SH-SY5Y (cell line): ENCODE measurements at regions not wholly inside any gene's neighbourhood (a gene's known extent, or its start where the extent isn't known, plus 50 kb on each side); places are given as distances from the start of the nearest gene placed in this dataset.

ENCODE experiments used
- GATA2 ChIP-seq: IDR thresholded peaks from 2 replicates; pipeline ENCODE4 v1.6.1; 2011; ENCODE audit warnings: mild to moderate bottlenecking, low read depth, low read length
- GATA3 ChIP-seq: IDR thresholded peaks from 2 replicates; pipeline ENCODE4 v1.6.1; 2011; ENCODE audit warnings: low read depth, mild to moderate bottlenecking, low read length, moderate library complexity

DNA sequence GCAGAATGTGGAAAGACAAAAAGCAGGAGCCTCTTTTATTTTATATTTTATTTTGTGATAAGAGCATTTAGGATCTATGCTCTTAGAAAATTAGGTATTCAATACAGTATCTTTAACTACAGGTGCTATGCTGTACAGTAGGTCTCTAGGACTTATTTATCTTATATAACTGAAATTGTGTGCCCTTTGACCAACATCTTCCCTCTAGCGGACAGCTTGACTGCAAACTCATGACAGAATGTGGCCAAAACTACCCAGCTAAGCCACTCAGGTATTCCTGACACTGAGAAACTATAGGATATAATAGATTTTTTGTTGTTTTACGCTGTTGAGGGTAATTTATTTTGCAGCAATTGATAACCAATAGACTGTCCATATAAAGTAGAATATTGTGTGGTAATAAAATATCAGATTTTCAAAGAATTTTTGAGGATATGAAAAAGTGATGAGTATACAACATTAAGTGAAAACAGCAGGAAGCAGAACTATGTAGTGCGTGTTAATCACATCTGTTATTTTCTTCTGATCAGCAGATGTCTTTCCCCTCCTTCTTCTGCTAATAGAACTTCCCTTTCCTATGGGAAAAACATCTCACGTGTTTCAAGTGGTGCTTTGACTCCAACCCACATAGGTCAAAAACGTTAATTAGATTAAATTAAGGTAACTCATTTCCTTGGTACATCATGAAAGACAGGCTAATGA, 69.9 kb upstream of the SELENOP start:
- TF ChIP-seq GATA3 (no peak), GATA2 (no peak)

DNA sequence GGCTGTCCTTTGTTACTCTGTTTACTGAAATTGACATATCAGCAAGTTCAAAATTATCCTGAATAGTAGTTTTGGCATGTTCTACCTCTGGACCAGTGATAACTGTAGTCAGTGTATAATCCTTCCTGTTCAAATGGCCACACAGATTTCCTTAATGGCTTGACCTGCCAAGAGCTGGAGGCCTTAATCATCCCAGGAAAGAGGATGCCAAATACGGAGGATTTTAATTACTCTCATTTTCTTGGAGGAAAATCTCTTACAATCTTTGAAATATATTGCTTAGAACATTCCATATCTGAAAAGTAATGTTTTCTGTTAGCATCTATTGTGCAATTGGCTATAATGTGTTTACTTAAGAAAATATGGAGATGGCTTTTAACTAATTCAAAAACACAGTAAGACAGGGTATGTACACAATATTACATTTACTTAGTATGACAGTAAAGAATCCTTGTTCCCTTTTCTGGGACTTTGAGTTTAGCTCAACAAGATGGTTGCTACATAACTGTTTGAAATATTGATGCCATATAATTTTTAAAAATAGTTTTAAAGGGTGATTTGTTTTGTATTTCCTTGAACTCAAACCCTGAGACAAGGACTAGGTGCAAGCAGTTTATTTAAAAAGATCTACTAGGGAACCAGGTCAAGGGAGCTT, 68.9 kb upstream of the SELENOP start:
- no peak for TF ChIP-seq GATA2
- TF ChIP-seq GATA3: no peak

DNA sequence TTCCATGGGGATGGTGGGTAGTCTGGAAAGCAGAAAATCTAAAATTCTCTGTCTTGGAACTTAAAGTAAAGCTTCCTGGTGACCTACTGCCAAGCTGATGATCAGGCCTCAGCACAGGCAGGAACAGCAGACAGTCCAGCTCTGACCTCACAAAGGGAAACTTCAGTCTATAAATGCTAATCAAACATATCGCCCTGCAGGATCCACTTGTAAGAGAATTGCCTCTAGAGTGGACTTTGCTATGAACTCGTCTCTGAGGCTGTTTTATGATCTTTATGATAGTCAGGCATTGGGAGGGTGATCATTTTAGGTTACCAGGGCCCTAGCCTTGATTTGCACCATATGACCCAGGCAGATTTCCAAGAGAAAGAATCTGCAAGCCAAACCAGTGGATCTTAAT, 67.6 kb upstream of the SELENOP start:
- TF ChIP-seq GATA3: no peak
- TF ChIP-seq GATA2: no peak

DNA sequence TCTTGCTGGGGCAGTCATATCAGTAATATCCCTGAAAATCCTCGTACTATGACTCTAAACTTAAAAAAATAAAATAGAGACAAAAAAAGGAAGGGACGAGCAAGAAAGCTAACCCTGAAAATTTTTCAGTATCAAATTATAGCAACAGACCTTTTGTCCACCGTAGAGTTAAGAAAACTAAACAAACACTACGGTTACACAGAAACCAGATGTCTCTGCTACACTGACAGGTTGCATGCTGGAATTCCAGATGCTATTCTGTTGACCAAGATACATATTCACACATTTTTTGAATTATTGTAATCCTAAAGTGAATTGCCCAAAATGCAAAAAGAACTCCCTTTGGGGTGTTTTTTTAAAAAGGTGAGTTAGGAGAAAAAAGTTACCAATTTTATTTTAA, 66.9 kb upstream of the SELENOP start:
- no peak for TF ChIP-seq GATA3
- no peak for TF ChIP-seq GATA2

DNA sequence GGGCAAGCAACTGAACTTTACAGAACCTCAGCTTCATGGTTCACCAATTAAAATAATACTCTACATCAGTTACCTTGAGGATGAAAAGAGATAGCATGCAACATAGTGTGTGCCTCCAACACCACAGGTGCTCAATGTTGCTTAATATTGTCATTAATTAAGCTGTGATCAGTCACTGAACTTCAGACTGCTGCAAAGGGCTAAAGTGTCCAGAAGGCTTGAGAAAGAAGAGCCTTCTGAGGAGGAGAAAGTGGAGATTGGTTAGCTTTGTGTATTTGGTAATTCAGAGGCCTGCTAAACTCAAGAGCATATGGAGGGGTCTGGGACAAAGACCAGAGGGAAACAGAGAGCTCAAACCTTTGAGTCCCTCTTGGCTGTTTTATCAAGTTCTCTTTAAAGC, 66.3 kb upstream of the SELENOP start:
- TF ChIP-seq GATA3 (no peak), GATA2 (no peak)

DNA sequence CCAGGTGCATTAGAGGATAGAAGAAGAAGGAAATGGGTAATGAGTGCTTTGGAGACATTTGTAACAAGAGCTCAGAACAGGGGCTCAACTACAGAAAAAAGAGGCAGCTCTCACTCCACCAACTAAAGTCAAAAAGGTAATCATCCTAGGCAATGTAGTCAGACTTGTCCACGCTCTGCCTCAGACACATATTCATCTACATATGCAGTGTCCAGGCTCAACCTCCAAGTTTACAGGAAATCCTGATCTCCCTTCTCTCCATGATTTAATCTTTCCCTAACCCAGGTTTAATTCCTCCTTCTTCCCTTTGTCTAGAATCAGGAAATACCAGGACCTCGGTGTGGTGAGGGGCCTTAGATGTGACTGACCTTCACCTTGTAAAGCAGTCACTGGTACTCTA, 65.7 kb upstream of the SELENOP start:
- TF ChIP-seq GATA2: no peak
- no peak for TF ChIP-seq GATA3

DNA sequence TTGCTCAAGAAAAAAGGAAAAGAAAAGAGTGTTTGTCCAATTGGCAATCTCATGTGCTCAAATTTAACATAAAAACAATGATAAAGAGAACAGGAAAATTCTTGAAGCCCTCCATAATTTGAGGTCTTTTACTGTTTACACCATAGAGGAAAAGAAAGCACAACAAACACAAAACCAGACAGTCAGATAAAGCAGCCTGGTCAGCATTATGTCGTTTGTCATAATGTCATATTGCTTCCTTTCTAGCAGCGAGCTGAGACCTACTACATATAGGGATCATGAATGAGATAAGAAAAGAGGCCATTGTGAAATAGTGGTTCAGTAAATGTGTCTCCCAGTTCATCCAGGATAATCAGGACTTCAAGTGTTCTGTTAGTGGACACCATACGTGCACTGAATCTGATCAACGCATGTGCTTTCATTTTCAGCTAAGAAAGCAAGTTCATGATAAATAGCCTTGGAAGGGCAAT, 64.7 kb upstream of the SELENOP start:
- no peak for TF ChIP-seq GATA2
- no peak for TF ChIP-seq GATA3

DNA sequence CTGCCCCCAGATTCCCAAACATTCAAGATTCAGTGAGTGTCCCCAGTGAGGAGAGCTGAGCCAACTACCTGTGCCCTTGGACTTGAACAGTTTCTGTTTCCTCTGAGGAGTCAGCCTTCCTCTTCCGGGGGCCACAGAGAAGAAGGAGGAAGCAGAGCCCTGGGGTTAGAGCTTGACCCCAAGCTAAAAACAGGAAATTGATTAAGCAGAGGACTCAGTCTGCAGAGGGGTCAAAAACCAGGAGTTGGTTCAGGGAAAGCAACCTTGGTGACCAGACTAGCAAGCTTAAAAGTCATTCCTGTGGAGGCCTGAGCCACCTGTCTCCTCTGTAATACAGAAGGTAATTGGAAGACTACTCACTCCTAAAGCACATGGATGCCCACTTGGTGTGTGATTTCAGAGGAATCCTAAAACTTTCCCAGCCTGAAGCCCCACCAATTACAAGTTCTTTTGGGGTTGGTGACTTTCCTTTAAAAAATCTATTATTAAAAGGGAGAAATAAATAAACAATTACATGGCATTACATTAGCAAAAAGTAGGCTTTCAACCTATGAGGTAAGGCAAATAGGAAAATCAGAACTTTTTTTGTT, 64.2 kb upstream of the SELENOP start:
- TF ChIP-seq GATA3: no peak
- TF ChIP-seq GATA2: no peak

DNA sequence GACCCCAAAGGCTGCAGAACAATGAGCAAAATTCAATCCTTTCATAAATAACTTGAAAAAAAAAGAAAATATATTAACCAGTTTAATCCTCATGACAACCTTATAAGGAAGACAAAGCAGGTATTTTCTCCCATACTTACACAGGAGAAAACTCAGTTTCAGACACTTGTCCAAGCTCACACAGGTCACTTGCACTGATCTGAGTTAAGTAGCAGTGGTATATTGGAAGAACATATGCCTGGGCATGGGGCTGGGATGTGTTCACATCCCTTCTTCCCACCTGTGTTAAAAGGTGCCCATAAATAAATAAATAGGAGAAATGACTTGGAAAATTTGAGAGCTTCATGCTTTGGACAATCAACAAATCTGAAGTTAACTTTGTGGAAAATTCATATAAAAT, 63.5 kb upstream of the SELENOP start:
- no peak for TF ChIP-seq GATA3
- no peak for TF ChIP-seq GATA2

DNA sequence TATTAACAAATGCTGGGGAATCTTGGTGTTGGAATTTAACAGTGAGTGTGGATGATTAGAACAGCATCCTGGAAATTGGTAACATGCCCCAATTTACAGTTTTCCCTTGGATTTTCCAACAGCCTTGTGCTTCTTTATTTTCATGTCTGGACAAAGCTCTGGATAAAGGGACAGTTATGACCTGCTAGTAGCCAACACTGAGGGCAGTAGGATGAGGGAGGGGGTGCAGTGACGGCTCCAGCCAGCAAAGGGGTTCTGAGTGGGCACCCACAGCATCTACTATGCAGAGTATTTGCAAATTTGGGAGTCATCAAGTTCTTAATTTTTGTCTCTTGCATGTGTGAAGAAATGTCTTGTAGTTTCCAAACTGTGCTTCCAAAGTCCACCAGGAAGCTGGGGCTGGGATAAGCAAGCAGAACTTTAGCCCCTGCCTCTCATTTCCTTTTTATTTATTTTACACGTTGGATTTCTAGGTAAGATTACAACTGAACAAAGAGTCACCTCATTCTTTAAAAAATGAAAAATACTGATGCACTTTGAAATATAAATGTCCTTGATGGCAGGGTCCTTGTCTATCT, 63.0 kb upstream of the SELENOP start:
- TF ChIP-seq GATA2: no peak
- no peak for TF ChIP-seq GATA3

DNA sequence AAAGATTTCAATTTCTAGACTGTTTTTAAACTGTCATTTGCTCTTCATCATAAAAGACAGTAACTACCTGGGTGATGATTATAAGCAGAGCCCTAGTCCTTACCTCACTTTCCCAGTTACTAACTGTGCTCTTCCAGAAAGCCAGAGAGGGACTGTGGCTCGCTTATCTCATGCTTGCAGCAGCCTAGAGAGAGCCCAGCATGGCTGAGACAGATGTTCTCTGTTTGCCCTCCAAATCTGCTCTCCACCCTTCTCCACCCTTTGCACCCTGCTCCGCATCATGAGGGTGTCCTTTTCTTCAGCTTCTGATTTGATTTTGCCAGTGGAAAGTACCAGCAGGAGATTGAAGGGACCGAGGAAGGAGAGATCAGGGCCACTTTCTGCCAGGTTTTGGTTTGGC, 61.2 kb upstream of the SELENOP start:
- no peak for TF ChIP-seq GATA2
- no peak for TF ChIP-seq GATA3

DNA sequence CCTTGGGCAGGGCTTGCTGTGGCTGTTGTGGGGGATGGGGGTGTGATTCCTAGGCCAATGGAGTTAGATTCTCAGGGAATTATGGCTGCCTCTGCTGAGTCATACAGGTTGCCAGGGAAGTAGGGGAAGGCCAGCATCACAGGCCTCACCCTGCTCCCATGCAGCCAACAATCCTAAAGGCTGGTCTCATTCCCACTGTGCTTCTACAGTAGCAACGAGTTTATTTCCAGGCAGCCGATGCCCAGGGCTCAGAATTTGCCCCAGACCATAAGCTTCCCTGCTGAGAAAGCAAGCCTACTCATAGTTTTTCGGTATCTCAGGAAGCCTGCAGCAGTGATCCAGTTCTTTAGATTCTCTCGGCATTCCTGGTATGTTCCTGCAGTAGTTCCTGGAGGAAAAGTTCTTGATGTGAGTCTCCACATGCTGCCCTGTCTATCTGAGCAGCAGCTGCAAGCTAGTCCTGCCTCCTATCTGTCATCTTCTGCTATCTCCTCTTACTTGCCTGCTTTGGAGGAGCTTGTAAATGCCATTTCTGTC, 59.3 kb upstream of the SELENOP start:
- no peak for TF ChIP-seq GATA2
